ENCODE measurements at regions not wholly inside any gene's neighbourhood (a gene's known extent, or its start where the extent isn't known, plus 50 kb on each side); places are given as distances from the start of the nearest gene placed in this dataset.

DNA sequence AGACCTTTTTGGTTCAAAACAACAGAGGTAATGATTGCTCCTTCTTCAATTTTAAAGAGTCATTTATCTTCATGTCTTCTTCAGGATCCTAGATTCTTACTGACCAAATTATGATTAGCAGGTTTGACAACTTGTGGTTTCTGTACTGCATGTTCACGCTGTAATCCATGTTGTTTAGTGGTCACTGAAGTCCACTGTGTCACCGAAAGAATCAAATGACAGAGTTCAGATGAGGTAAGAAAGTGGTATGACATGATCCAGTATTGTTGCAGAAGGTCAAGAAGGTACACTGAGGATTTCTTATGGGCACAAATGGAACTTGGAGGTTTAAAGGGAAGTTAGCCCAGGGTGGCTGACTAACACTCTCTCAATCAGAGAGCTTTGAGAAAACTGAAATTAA is 649.2 kb downstream of the EFNA5 start:
- H3K4me3 ChIP-seq (ENCODE audit: low read depth, low read length), result no peak overlapping the region
- TF ChIP-seq, protein P1, sequence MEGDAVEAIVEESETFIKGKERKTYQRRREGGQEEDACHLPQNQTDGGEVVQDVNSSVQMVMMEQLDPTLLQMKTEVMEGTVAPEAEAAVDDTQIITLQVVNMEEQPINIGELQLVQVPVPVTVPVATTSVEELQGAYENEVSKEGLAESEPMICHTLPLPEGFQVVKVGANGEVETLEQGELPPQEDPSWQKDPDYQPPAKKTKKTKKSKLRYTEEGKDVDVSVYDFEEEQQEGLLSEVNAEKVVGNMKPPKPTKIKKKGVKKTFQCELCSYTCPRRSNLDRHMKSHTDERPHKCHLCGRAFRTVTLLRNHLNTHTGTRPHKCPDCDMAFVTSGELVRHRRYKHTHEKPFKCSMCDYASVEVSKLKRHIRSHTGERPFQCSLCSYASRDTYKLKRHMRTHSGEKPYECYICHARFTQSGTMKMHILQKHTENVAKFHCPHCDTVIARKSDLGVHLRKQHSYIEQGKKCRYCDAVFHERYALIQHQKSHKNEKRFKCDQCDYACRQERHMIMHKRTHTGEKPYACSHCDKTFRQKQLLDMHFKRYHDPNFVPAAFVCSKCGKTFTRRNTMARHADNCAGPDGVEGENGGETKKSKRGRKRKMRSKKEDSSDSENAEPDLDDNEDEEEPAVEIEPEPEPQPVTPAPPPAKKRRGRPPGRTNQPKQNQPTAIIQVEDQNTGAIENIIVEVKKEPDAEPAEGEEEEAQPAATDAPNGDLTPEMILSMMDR (IDR thresholded peaks at IDR 0.05; ENCODE audit: low read depth, low read length), result no peak
- DNase-seq (ENCODE audit: low read depth, low spot score), result no peak
- in situ Hi-C loops (cut with HindIII; ENCODE audit: low sequenced_read_pairs), result no loop called here

DNA sequence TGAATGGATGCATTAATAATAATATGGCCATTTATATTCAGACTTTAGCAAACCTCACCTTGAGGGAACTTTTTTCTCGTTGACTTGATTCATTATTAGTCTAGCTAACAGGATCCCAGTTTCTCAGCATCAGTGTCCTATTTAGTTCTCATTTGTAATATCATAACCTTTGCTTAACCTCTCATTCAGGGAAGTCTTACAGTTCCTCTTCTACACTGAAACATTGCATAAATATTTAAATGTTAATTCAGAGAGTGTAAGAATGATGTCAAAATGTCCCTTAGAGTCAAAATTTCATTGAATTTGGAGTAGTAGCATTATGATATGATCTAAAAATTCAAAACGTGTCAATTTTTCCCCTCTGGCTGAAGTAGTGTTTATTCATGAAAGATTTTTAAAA is 650.1 kb downstream of the EFNA5 start:
- no peak overlapping the region for H3K4me3 ChIP-seq (ENCODE audit: low read depth, low read length)
- TF ChIP-seq, protein P1 (IDR thresholded peaks at IDR 0.05; ENCODE audit: low read depth, low read length), result no peak
- no peak for DNase-seq (ENCODE audit: low read depth, low spot score)
- in situ Hi-C loops (cut with HindIII; ENCODE audit: low sequenced_read_pairs), result no loop called here

DNA sequence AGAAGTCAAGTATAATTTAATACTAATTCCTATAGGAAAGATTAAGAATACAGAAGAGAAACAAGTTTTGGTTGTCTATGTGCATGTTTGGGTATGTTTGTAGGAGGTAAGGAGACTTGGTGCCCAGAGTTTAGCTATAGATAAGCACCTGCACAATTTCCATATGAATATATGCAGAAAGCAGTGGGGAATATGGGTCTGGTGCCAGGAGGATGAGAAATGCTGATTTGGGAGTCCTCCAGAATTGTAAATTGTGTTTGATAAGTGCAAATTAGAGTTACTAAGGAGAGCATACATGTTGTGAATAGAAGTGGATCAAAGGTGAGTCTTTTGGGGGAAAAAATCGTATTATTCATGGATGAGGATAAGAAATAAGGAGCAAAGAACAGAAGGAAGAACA is 653.1 kb downstream of the EFNA5 start:
- in situ Hi-C loops (cut with HindIII; ENCODE audit: low sequenced_read_pairs), result no loop called here
- no peak overlapping the region for H3K4me3 ChIP-seq (ENCODE audit: low read depth, low read length)
- TF ChIP-seq, protein P1 (IDR thresholded peaks at IDR 0.05; ENCODE audit: low read depth, low read length), result no peak
- DNase-seq (ENCODE audit: low read depth, low spot score), result no peak

- DNase-seq (ENCODE audit: low read depth, low spot score), result no peak
- H3K4me3 ChIP-seq (ENCODE audit: low read depth, low read length), result no peak overlapping the region
- in situ Hi-C loops (cut with HindIII; ENCODE audit: low sequenced_read_pairs), result no loop called here
- TF ChIP-seq, protein P1 (IDR thresholded peaks at IDR 0.05; ENCODE audit: low read depth, low read length), result no peak
Observed at GRCh38 chr5:107012371-107012770, 658.4 kb downstream of the EFNA5 start.

DNA sequence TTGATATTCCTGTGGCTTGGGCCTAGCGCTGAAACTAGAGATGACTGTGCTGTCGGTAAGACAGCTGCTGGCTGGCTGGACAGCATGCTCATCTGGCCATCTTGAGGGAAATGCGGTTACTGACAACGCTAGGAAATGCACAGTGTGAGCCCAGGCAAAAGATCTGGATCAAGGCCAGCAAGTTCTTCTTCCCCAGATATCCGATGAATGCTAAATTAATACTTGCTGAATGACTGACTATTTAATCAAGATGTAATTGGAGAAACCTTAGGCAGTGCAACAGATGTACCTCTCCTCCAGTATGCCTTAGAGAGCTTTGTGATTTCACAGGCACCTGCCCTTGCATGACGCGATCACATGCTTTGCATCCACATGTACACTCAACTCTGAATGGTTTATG is 659.1 kb downstream of the EFNA5 start:
- DNase-seq (ENCODE audit: low read depth, low spot score), result peak; percentile 4
- no peak overlapping the region for H3K4me3 ChIP-seq (ENCODE audit: low read depth, low read length)
- in situ Hi-C loops (cut with HindIII; ENCODE audit: low sequenced_read_pairs), result no loop called here
- TF ChIP-seq, protein P1 (IDR thresholded peaks at IDR 0.05; ENCODE audit: low read depth, low read length), result no peak

- TF ChIP-seq, protein P1 (IDR thresholded peaks at IDR 0.05; ENCODE audit: low read depth, low read length), result no peak
- in situ Hi-C loops (cut with HindIII; ENCODE audit: low sequenced_read_pairs), result no loop called here
- H3K4me3 ChIP-seq (ENCODE audit: low read depth, low read length), result no peak overlapping the region
- no peak for DNase-seq (ENCODE audit: low read depth, low spot score)
Observed at GRCh38 chr5:107010060-107010459, 660.7 kb downstream of the EFNA5 start.

DNA sequence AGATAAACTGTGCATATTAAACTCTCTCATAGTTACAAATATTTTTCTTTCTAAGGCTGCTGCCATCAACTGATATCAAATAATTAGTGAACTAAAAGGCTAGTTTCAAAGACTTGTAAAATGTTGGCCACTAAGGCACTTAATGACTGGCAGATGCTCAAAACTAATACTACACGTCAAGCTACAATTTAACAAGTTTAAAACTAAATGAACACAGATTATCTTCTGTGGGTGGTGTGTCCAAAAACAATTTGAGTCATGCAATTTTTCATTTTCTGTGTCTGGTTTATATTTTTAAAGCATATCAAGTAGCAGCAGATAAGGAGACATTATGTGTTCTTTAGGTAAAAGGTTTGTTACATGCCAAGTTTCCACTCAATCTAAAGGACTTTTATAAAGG is 665.1 kb downstream of the EFNA5 start:
- DNase-seq (ENCODE audit: low read depth, low spot score), result no peak
- in situ Hi-C loops (cut with HindIII; ENCODE audit: low sequenced_read_pairs), result no loop called here
- TF ChIP-seq, protein P1 (IDR thresholded peaks at IDR 0.05; ENCODE audit: low read depth, low read length), result no peak
- no peak overlapping the region for H3K4me3 ChIP-seq (ENCODE audit: low read depth, low read length)
